GM12878 (cell line): ENCODE measurements at regions not wholly inside any gene's neighbourhood (a gene's known extent, or its start where the extent isn't known, plus 50 kb on each side); places are given as distances from the start of the nearest gene placed in this dataset.

Experiments
- ATAC-seq: fragments of 200-7000 bp; cut with Tn5 transposase; 3 replicates; pipeline ENCODE4 v1.9.1; 2020; ENCODE audit warnings: mild to moderate bottlenecking, moderate library complexity
- BruUV-seq: library from RNA; stranded (reverse); fragments of 400-500 nt; replicated peaks from 2 replicates; lab custom pipeline; 2021; lab: Mats Ljungman, UMichigan
- CTCF ChIA-PET: fragments of 300-600 bp; sonication (Branson Sonifier 250); formaldehyde crosslinking; extraction: SDS; loops from one replicate; lab custom pipeline; 2021; ENCODE audit warnings: inconsistent platforms; lab: Yijun Ruan, JAX
- POLR2A ChIA-PET: fragments of 350-600 bp; formaldehyde crosslinking; extraction: SDS; loops from one replicate; lab custom pipeline; 2021; ENCODE audit warnings: inconsistent platforms; lab: Charles Lee
- RAD21 ChIA-PET: fragments of 300-600 bp; sonication (Branson Sonifier 250); formaldehyde crosslinking; loops from one replicate; lab custom pipeline; 2023; ENCODE audit warnings: antibody characterized with exemption; ENCODE audit not compliant: unreplicated experiment; lab: Charles Lee
- SMC1A ChIA-PET: fragments of 300-600 bp; sonication (Branson Sonifier 250); formaldehyde crosslinking; loops from one replicate; lab custom pipeline; 2023; ENCODE audit not compliant: unreplicated experiment, uncharacterized antibody; lab: Charles Lee
- DNase-seq: peaks from one replicate; pipeline ENCODE4 v3.0.0-alpha.2; 2011; ENCODE audit warnings: low read depth, low spot score
- FAIRE-seq: peaks from 3 replicates; lab custom pipeline; 2011; peaks lifted over from hg19 to GRCh38; lab: Jason Lieb, UNC
- H2AFZ ChIP-seq: 2 replicates; pipeline ENCODE4 v1.6.0; 2011; ENCODE audit warnings: low read depth, low read length, control low read depth; ENCODE audit not compliant: control insufficient read depth
- H3K27ac ChIP-seq: 2 replicates; pipeline ENCODE4 v1.5.1; 2011; ENCODE audit warnings: control low read depth; ENCODE audit not compliant: control insufficient read depth, insufficient read depth
- H3K27me3 ChIP-seq, 2 experiments: replicated peaks in 1 of 2; 2 replicates each; pipeline versions ENCODE4 v1.6.0 to v1.6.1; 2011; ENCODE audit warnings: low read length in 1 of 2; ENCODE audit not compliant: control insufficient read depth in 2 of 2, insufficient read depth in 2 of 2
- H3K36me3 ChIP-seq, 2 experiments: 2 replicates each; pipeline ENCODE4 v1.5.1; 2011; ENCODE audit warnings: low read length in 1 of 2; ENCODE audit not compliant: control insufficient read depth in 2 of 2, insufficient read depth in 2 of 2
- H3K4me1 ChIP-seq: 2 replicates; pipeline ENCODE4 v1.6.1; 2011; ENCODE audit warnings: mild to moderate bottlenecking, low read length, moderate library complexity, mixed read lengths; ENCODE audit not compliant: control insufficient read depth, insufficient read depth
- H3K4me2 ChIP-seq: 2 replicates; pipeline ENCODE4 v1.6.0; 2011; ENCODE audit warnings: control low read depth; ENCODE audit not compliant: control insufficient read depth, insufficient read depth
- H3K4me3 ChIP-seq: fragments of 200-600 bp; sonication (generic); 2 replicates; pipeline ENCODE4 v1.5.1; 2016
- H3K79me2 ChIP-seq: 2 replicates; pipeline ENCODE4 v1.6.0; 2011; ENCODE audit warnings: low read length; ENCODE audit not compliant: control insufficient read depth, insufficient read depth
- H3K9ac ChIP-seq: 2 replicates; pipeline ENCODE4 v1.8.0; 2011; ENCODE audit warnings: low read length, control low read depth, mixed read lengths; ENCODE audit not compliant: control insufficient read depth, insufficient read depth
- H3K9me3 ChIP-seq: replicated peaks from 3 replicates; pipeline ENCODE4 v1.5.1; 2011; ENCODE audit warnings: mild to moderate bottlenecking, low read length; ENCODE audit not compliant: control insufficient read depth, insufficient read depth
- H4K20me1 ChIP-seq: 2 replicates; pipeline ENCODE4 v1.6.0; 2011; ENCODE audit not compliant: control insufficient read depth, insufficient read depth
- BACH1 ChIP-seq: fragments of 450-650 bp; IDR thresholded peaks from 2 replicates; pipeline ENCODE4 v1.6.1; 2017; ENCODE audit warnings: mild to moderate bottlenecking, borderline replicate concordance
- BCL11A ChIP-seq: IDR thresholded peaks from 2 replicates; pipeline ENCODE4 v1.6.1; 2011; ENCODE audit warnings: low read depth, low read length
- DPF2 ChIP-seq: fragments of 450-650 bp; IDR thresholded peaks from 2 replicates; pipeline ENCODE4 v1.6.1; 2017; ENCODE audit warnings: mild to moderate bottlenecking
- EZH2 ChIP-seq: IDR thresholded peaks from 2 replicates; pipeline ENCODE4 v1.6.1; 2012; ENCODE audit warnings: low read depth, mild to moderate bottlenecking, control low read depth, inconsistent platforms, low read length, borderline replicate concordance; ENCODE audit not compliant: control insufficient read depth
- MEF2A ChIP-seq: IDR thresholded peaks from 2 replicates; pipeline ENCODE4 v1.6.1; 2011; ENCODE audit warnings: low read depth, mild to moderate bottlenecking, low read length, moderate library complexity; ENCODE audit not compliant: insufficient read depth
- RCOR1 ChIP-seq: conservative IDR thresholded peaks from 2 replicates; pipeline ENCODE4 v1.6.1; 2012; ENCODE audit warnings: low read depth, low read length, improper control_type of control experiment
- SIX5 ChIP-seq: IDR thresholded peaks from 2 replicates; pipeline ENCODE4 v1.6.1; 2011; ENCODE audit warnings: mild to moderate bottlenecking, low read depth, low read length, moderate library complexity; ENCODE audit not compliant: severe bottlenecking
- SKIL ChIP-seq: fragments of 450-650 bp; IDR thresholded peaks from 2 replicates; pipeline ENCODE4 v1.6.1; 2017; ENCODE audit warnings: mild to moderate bottlenecking, low read depth, inconsistent platforms; ENCODE audit not compliant: poor library complexity, severe bottlenecking
- SMC3 ChIP-seq: IDR thresholded peaks from 2 replicates; pipeline ENCODE4 v1.6.1; 2011; ENCODE audit warnings: low read length, improper control_type of control experiment, borderline replicate concordance
- TBL1XR1 ChIP-seq: IDR thresholded peaks from 2 replicates; pipeline ENCODE4 v1.6.1; 2012; ENCODE audit warnings: low read depth, low read length, improper control_type of control experiment
- YY1 ChIP-seq: IDR thresholded peaks from 2 replicates; pipeline ENCODE4 v1.6.1; 2011; ENCODE audit warnings: low read depth, mild to moderate bottlenecking, low read length
- WGBS: methylation state at CpG from one replicate; pipeline ENCODE4 v1.1.6; 2016; ENCODE audit warnings: low lambda C conversion rate; ENCODE audit not compliant: insufficient replicate concordance, insufficient coverage; ENCODE audit errors: missing lambda C conversion rate; 5-methylcytosine and 5-hydroxymethylcytosine counted together
- in situ Hi-C: fragments of 300-500 bp; cut with MboI; formaldehyde crosslinking; loops from 9 replicates; pipeline ENCODE4 v1.14.3; 2018; ENCODE audit warnings: mixed read lengths
- intact Hi-C: fragments of 100-400 bp; cut with micrococcal nuclease; formaldehyde crosslinking; loops from one replicate; pipeline ENCODE4 v1.14.2; 2022; ENCODE audit not compliant: unreplicated experiment

GRCh38 chr3:71854096-71854495 is 69.1 kb upstream of the PROK2 start:
- DNase-seq (no peak), ATAC-seq (no peak), FAIRE-seq (no peak)
- Histone ChIP-seq H3K9ac (no peak overlapping the region), H3K79me2 (no peaks in the 10 kb centered on the region), H3K4me2 (no peak overlapping the region), H2AFZ (no peak overlapping the region), H3K4me1 (no peaks in the 10 kb centered on the region), H3K9me3 (no peaks in the 10 kb centered on the region), H3K27me3 (peaks cover 0 to 6% of the 10 kb centered on the region in 2 experiments; a peak in 2 of 4 replicates), H3K4me3 (no peak overlapping the region), H3K36me3 (no peaks in the 10 kb centered on the region), H3K27ac (no peak overlapping the region)
- intact Hi-C loops (no loop called here), in situ Hi-C loops (no loop called here)
- SMC1A ChIA-PET = interaction anchor here (1.3 kb wide), 1 partner anchor 11 kb away, joined by 3 read pairs; no protein-coding TSS in a partner anchor
- POLR2A ChIA-PET = no interaction called here
- RAD21 ChIA-PET = no interaction called here
- no peak for TF ChIP-seq TBL1XR1
- no peak for TF ChIP-seq SMC3
- no peak for TF ChIP-seq RCOR1
- no peak for TF ChIP-seq BACH1
- TF ChIP-seq DPF2 = no peak
- no peak for TF ChIP-seq SKIL
- no peak for TF ChIP-seq EZH2
- TF ChIP-seq YY1 = no peak
- no peak for TF ChIP-seq MEF2A
- TF ChIP-seq BCL11A = no peak
- TF ChIP-seq SIX5 = no peak
- TF ChIP-seq, all 136 proteins: peak for 0
- CTCF ChIA-PET = interaction anchor here (1.1 kb wide), 1 partner anchor 10 kb away, joined by 3 read pairs; no protein-coding TSS in a partner anchor
- no peaks in the 10 kb centered on the region for H4K20me1 ChIP-seq
- WGBS = 53% methylated on average over 5 of the region's 5 CpGs
- BruUV-seq = no TSS peak
